ENCODE measurements at regions not wholly inside any gene's neighbourhood (a gene's known extent, or its start where the extent isn't known, plus 50 kb on each side); places are given as distances from the start of the nearest gene placed in this dataset.

GRCh38 chr20:37643400-37643799 is 50.4 kb upstream of the CTNNBL1 start:
- H3K27me3 Mint-ChIP-seq (ENCODE audit: low read depth): peaks cover 26% of the 10 kb centered on the region
- no peaks in the 10 kb centered on the region for H3K9me3 Mint-ChIP-seq
- H3K4me3 Mint-ChIP-seq (ENCODE audit: low read depth): no peak overlapping the region
- DNase-seq (ENCODE audit: low spot score): no peak
- H3K4me1 Mint-ChIP-seq (ENCODE audit: low read depth): peaks cover 4% of the 10 kb centered on the region
- H3K27ac Mint-ChIP-seq: no peak overlapping the region
- intact Hi-C loops (cut with micrococcal nuclease): no loop called here
- no peaks in the 10 kb centered on the region for H3K36me3 Mint-ChIP-seq (ENCODE audit: low read depth)

DNA sequence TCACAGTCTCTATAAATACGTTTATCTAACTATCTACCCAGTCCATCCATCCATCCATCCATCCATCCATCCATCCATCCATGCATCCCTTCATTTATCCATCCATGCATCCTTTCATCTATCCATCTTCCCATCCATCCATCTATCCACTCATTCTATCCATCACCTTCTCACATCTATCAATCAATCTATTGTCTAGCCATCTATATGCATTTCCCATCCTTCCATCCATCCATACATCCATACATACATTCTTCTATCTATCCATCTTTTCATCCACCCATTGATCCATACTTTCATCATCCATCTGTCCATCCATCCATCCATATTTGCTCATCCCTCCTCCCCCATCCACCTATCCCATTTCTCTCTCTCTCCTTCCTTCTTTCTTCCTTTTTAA is 51.6 kb upstream of the CTNNBL1 start:
- intact Hi-C loops (cut with micrococcal nuclease): no loop called here
- Mint-ChIP-seq H3K27ac (no peak overlapping the region), H3K9me3 (no peaks in the 10 kb centered on the region), H3K27me3 (ENCODE audit: low read depth) (peaks cover 26% of the 10 kb centered on the region), H3K36me3 (ENCODE audit: low read depth) (no peaks in the 10 kb centered on the region), H3K4me3 (ENCODE audit: low read depth) (no peak overlapping the region), H3K4me1 (ENCODE audit: low read depth) (peaks cover 4% of the 10 kb centered on the region)
- DNase-seq (ENCODE audit: low spot score): no peak

DNA sequence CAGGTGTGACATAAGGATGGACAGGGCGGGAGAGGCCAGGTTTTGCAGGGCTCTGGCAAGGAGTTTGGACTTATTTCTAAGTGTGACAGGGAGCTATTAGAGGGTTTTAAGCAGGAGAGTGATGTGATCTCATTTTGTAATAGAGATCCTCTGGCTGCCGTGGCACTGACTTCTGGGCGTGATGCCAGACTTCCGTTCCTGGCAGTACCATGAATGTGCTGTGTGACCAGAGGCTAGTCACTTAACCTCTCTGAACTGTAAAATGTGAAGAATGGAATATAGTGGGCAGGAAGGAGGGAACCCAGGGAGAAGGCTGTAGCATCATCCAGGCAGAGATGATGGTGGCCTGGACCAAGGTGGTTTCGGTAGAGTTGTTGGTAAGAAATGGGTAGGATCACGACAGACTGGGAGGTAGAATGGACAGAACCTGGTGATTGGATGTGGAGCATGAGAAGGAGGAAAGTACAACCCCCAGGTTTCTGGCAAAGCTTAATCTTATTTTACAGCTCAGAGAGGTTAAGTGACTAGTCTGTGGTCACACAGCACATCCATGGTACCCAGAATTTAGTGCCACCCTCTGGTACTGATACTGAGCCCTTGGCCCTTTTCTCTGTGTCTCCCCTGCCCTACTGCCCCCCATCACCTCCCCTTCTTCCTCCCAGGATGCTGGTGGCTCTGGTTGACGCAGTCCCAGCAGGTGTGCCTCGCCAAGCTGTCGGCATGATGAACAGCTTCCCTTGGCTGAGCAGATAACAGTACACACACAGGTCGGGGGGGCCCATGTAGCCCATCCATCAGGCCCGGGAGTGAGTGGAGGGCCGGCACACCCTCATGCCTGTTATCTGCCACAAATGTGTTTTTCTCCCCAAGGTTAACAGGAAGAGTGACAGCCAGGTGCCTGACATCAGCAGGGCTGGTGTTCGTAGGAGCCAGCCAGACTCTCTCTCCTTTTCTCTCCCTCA is 52.9 kb upstream of the CTNNBL1 start:
- Mint-ChIP-seq H3K27me3 (ENCODE audit: low read depth) (peaks cover 26% of the 10 kb centered on the region), H3K9me3 (no peaks in the 10 kb centered on the region), H3K4me3 (ENCODE audit: low read depth) (no peak overlapping the region), H3K4me1 (ENCODE audit: low read depth) (peaks cover 4% of the 10 kb centered on the region), H3K27ac (no peak overlapping the region), H3K36me3 (ENCODE audit: low read depth) (no peaks in the 10 kb centered on the region)
- no peak for DNase-seq (ENCODE audit: low spot score)
- intact Hi-C loops (cut with micrococcal nuclease): no loop called here

DNA sequence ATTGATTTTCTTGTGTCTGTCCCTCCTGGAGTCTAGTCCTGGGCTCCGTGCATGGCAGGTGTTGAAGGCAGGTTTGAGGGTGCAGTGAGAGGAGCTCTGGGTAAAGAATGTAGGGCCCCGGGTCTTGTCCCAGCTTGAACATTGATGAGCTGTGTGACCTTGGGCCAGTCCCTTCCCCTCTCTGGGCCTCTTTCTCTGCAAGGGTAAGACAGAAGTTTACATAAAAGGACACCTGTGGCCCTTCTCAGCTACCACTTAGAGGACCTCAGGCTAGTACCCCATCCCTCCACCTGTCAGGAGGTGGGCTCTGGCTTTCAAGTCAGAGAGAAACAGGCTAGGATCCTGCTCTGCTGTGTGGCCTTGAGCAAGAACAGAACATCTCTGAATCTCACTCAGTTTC is 55.3 kb upstream of the CTNNBL1 start:
- Mint-ChIP-seq H3K9me3 (peaks cover 4% of the 10 kb centered on the region), H3K36me3 (ENCODE audit: low read depth) (no peaks in the 10 kb centered on the region), H3K4me3 (ENCODE audit: low read depth) (no peak overlapping the region), H3K27me3 (ENCODE audit: low read depth) (peaks cover 22% of the 10 kb centered on the region), H3K27ac (no peak overlapping the region), H3K4me1 (ENCODE audit: low read depth) (peaks cover 3% of the 10 kb centered on the region)
- DNase-seq (ENCODE audit: low spot score): no peak
- intact Hi-C loops (cut with micrococcal nuclease): no loop called here

GRCh38 chr20:37636977-37637376 is 56.9 kb upstream of the CTNNBL1 start:
- no peaks in the 10 kb centered on the region for H3K36me3 Mint-ChIP-seq (ENCODE audit: low read depth)
- peaks cover 14% of the 10 kb centered on the region for H3K27me3 Mint-ChIP-seq (ENCODE audit: low read depth)
- H3K4me3 Mint-ChIP-seq (ENCODE audit: low read depth): no peak overlapping the region

DNA sequence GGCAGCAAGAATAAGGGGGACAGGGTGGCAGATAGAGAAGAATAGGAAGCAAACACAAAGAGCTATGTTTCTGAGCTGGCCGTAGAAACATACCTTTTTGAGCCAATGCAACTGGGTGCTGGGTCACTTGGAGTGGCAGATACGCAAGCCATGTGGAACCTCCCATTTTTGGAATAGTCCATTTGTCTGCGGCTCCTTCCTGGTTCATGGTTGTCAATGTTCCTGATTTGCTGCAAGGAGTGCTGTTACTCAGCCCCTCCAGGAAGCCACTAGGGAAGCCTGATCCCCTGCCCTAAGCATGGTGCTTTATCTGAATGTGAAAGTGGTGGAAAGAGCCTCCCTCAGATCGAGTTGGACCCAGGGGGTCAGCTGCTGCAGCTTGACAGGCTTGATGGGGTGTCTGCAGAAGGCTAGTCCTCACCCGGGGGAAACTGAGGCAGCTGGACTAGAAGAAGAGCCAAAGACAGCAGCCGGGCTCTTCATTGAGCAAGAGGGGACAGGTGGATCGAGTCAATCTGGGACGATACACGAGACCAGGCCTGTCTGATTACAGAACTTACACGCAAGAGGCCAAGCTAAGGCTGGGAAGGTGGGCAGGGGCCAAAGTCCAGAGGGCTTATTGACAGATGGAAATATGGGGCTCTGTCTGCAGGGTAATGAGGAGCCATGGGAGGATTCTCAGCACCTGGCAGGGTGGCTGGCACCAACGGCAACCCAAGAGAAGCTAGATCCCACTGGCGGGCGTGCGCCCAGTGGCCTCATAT is 57.4 kb upstream of the CTNNBL1 start:
- Mint-ChIP-seq H3K9me3 (peaks cover 4% of the 10 kb centered on the region), H3K4me3 (ENCODE audit: low read depth) (no peak overlapping the region), H3K36me3 (ENCODE audit: low read depth) (no peaks in the 10 kb centered on the region), H3K27ac (no peak overlapping the region), H3K4me1 (ENCODE audit: low read depth) (no peaks in the 10 kb centered on the region), H3K27me3 (ENCODE audit: low read depth) (peaks cover 11% of the 10 kb centered on the region)
- DNase-seq (ENCODE audit: low spot score): no peak
- intact Hi-C loops (cut with micrococcal nuclease): no loop called here

More at GRCh38 chr20:37636977-37637376, 56.9 kb upstream of the CTNNBL1 start:
- DNase-seq (ENCODE audit: low spot score): no peak
- H3K4me1 Mint-ChIP-seq (ENCODE audit: low read depth): no peaks in the 10 kb centered on the region
- H3K9me3 Mint-ChIP-seq: peaks cover 4% of the 10 kb centered on the region
- no peak overlapping the region for H3K27ac Mint-ChIP-seq
- intact Hi-C loops (cut with micrococcal nuclease): no loop called here

GRCh38 chr20:37630993-37631392 is 62.8 kb upstream of the CTNNBL1 start:
- intact Hi-C loops (cut with micrococcal nuclease): no loop called here
- no peaks in the 10 kb centered on the region for H3K36me3 Mint-ChIP-seq (ENCODE audit: low read depth)
- no peak overlapping the region for H3K4me3 Mint-ChIP-seq (ENCODE audit: low read depth)
- H3K9me3 Mint-ChIP-seq: peaks cover 4% of the 10 kb centered on the region
- peaks cover 23% of the 10 kb centered on the region for H3K27me3 Mint-ChIP-seq (ENCODE audit: low read depth)
- DNase-seq (ENCODE audit: low spot score): no peak
- H3K4me1 Mint-ChIP-seq (ENCODE audit: low read depth): no peaks in the 10 kb centered on the region
- H3K27ac Mint-ChIP-seq: no peak overlapping the region

DNA sequence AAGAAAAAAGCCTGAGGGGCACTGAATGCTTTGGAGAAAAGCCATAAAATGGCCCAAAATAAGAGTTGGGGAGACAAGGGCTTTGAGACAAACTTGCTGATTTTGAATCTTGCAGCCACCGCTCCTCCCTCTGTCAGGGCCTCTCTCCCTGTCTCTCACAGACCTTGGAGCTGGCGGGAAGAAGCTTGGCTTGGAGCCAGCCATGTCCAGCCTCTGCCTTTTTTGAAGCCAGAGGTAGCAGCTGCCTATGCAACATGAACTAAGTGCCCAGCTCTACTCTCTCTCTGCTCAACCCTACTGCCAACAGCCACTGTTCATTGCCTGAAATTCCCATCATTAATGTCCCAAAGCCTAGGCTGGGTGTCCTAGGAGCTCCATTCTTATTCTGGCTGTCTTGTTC is 63.7 kb upstream of the CTNNBL1 start:
- H3K9me3 Mint-ChIP-seq: no peaks in the 10 kb centered on the region
- intact Hi-C loops (cut with micrococcal nuclease): no loop called here
- no peaks in the 10 kb centered on the region for H3K36me3 Mint-ChIP-seq (ENCODE audit: low read depth)
- no peak overlapping the region for H3K27ac Mint-ChIP-seq
- no peak for DNase-seq (ENCODE audit: low spot score)
- H3K27me3 Mint-ChIP-seq (ENCODE audit: low read depth): peaks cover 23% of the 10 kb centered on the region
- no peak overlapping the region for H3K4me3 Mint-ChIP-seq (ENCODE audit: low read depth)
- no peaks in the 10 kb centered on the region for H3K4me1 Mint-ChIP-seq (ENCODE audit: low read depth)

DNA sequence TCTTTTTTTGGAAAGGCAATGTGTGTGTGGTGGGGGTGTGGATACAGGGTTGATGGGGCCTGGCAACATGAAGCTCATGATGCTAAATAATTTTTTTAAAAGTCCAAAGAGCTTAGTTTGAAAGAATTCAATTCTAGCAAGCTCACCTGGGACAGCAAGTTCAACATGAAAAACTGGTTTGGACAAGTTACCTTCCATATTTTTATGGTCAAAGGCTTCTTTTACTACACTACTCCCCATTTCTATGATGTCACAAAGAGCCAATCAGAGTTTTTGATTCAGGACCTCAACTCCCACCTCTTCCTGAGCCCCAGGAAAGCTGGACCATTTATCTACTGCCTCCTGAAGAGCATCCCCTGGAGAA is 66.1 kb upstream of the CTNNBL1 start:
- H3K27ac Mint-ChIP-seq: no peak overlapping the region
- peaks cover 23% of the 10 kb centered on the region for H3K27me3 Mint-ChIP-seq (ENCODE audit: low read depth)
- intact Hi-C loops (cut with micrococcal nuclease): no loop called here
- H3K9me3 Mint-ChIP-seq: no peaks in the 10 kb centered on the region
- no peak overlapping the region for H3K4me3 Mint-ChIP-seq (ENCODE audit: low read depth)
- no peaks in the 10 kb centered on the region for H3K4me1 Mint-ChIP-seq (ENCODE audit: low read depth)
- H3K36me3 Mint-ChIP-seq (ENCODE audit: low read depth): no peaks in the 10 kb centered on the region
- no peak for DNase-seq (ENCODE audit: low spot score)

- Mint-ChIP-seq H3K27me3 (ENCODE audit: low read depth) (peaks cover 23% of the 10 kb centered on the region), H3K9me3 (no peaks in the 10 kb centered on the region), H3K4me1 (ENCODE audit: low read depth) (no peaks in the 10 kb centered on the region), H3K27ac (no peak overlapping the region), H3K36me3 (ENCODE audit: low read depth) (no peaks in the 10 kb centered on the region), H3K4me3 (ENCODE audit: low read depth) (no peak overlapping the region)
- intact Hi-C loops (cut with micrococcal nuclease): no loop called here
- peak; percentile 9 for DNase-seq (ENCODE audit: low spot score)
These were observed 66.6 kb upstream of the CTNNBL1 start for GRCh38 chr20:37627060-37627766.

GRCh38 chr20:37624963-37625362 is 68.9 kb upstream of the CTNNBL1 start:
- no peak for DNase-seq (ENCODE audit: low spot score)
- Mint-ChIP-seq H3K9me3 (no peaks in the 10 kb centered on the region), H3K4me1 (ENCODE audit: low read depth) (no peaks in the 10 kb centered on the region), H3K27ac (no peak overlapping the region), H3K27me3 (ENCODE audit: low read depth) (peaks cover 24% of the 10 kb centered on the region), H3K36me3 (ENCODE audit: low read depth) (no peaks in the 10 kb centered on the region), H3K4me3 (ENCODE audit: low read depth) (no peak overlapping the region)
- intact Hi-C loops (cut with micrococcal nuclease): no loop called here

DNA sequence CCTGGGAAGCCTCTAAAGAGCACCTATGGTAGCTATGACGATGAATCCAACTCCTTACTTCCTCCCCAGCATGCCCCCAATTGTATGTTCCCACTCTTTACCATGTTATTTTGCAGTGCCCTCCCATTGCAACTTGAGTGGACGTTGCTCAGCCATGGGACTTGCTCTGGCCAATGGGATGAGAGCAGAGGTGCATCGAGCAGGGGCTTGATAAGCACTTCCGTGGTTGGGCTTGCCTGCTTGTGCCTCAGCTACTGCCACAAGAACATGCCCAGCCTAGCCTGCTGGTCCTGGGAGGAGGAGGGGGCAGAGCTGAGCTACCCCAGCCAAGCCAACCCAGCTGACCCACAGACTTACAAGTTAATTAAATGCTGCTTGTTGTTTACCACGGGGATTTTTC is 71.1 kb upstream of the CTNNBL1 start:
- Mint-ChIP-seq H3K4me3 (ENCODE audit: low read depth) (no peak overlapping the region), H3K27ac (no peak overlapping the region), H3K9me3 (no peaks in the 10 kb centered on the region), H3K4me1 (ENCODE audit: low read depth) (no peaks in the 10 kb centered on the region), H3K27me3 (ENCODE audit: low read depth) (peaks cover 10% of the 10 kb centered on the region), H3K36me3 (ENCODE audit: low read depth) (no peaks in the 10 kb centered on the region)
- intact Hi-C loops (cut with micrococcal nuclease): no loop called here
- DNase-seq (ENCODE audit: low spot score): no peak

DNA sequence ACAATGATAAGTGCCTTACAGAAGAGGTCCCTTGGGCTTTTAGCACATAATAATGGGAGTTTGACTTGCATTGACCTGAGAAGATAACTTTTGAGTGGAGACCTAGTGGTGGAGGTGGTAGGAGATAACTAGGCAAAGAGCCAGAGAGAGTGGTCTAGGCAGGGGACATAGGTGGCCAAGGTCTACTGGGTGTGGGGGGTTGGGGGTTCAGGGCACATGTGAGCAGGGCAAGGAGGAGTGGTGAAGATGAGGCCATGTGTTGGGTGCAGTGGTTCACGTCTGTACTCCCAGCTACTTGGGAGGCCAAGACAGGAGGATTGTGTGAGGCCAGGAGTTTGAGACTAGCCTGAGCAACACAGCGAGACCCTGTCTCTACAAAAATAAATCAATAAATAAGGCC is 74.3 kb upstream of the CTNNBL1 start:
- H3K9me3 Mint-ChIP-seq: no peaks in the 10 kb centered on the region
- intact Hi-C loops (cut with micrococcal nuclease): no loop called here
- H3K27me3 Mint-ChIP-seq (ENCODE audit: low read depth): peaks cover 11% of the 10 kb centered on the region

More for the DNA sequence above, 74.3 kb upstream of the CTNNBL1 start:
- Mint-ChIP-seq H3K36me3 (ENCODE audit: low read depth) (no peaks in the 10 kb centered on the region), H3K27ac (no peak overlapping the region), H3K4me1 (ENCODE audit: low read depth) (no peaks in the 10 kb centered on the region), H3K4me3 (ENCODE audit: low read depth) (no peak overlapping the region)
- no peak for DNase-seq (ENCODE audit: low spot score)
